HepG2 (cell line): ENCODE measurements at regions not wholly inside any gene's neighbourhood (a gene's known extent, or its start where the extent isn't known, plus 50 kb on each side); places are given as distances from the start of the nearest gene placed in this dataset.

ENCODE experiments used
- ATAC-seq: fragments of 200-7000 bp; cut with Tn5 transposase; 3 replicates; pipeline ENCODE4 v1.9.1; 2020; ENCODE audit warnings: mild to moderate bottlenecking, moderate library complexity
- BruUV-seq: library from RNA; stranded (reverse); fragments of 400-500 nt; replicated peaks from 2 replicates; lab custom pipeline; 2021; lab: Mats Ljungman, UMichigan
- CTCF ChIA-PET: fragments of 300-600 bp; formaldehyde crosslinking; extraction: SDS; loops from one replicate; lab custom pipeline; 2021; ENCODE audit warnings: low total read pairs, inconsistent platforms, low intra/inter-chr PET ratio; lab: Yijun Ruan, JAX
- POLR2A ChIA-PET: fragments of 350-600 bp; sonication (Branson Sonifier 250); formaldehyde crosslinking; loops from one replicate; lab custom pipeline; 2020; ENCODE audit warnings: antibody characterized with exemption, inconsistent platforms; lab: Yijun Ruan, JAX
- DNase-seq: peaks from one replicate; pipeline ENCODE4 v3.0.0-alpha.2; 2015; ENCODE audit warnings: low spot score
- FAIRE-seq: peaks from 3 replicates; lab custom pipeline; 2011; peaks lifted over from hg19 to GRCh38; lab: Jason Lieb, UNC
- H2AFZ ChIP-seq: one replicate; pipeline ENCODE4 v1.6.1; 2011; ENCODE audit warnings: low read length, inconsistent platforms
- H3K27ac ChIP-seq: fragments of 300-600 bp; 3 replicates; pipeline ENCODE4 v1.8.0; 2011; ENCODE audit warnings: mixed run types, mild to moderate bottlenecking, mixed read lengths, low read length, inconsistent platforms; ENCODE audit not compliant: insufficient read depth; ENCODE audit errors: extremely low read length
- H3K27me3 ChIP-seq, 2 experiments: fragments of 200-600 bp in 1 of 2; 2 replicates in 1 of 2; 3 replicates in 1 of 2; pipeline versions ENCODE4 v1.6.0 to v1.8.0; 2011; ENCODE audit warnings: low read length in 2 of 2, mild to moderate bottlenecking in 2 of 2, moderate library complexity in 2 of 2, inconsistent platforms in 1 of 2; ENCODE audit not compliant: insufficient read depth in 2 of 2, control insufficient read depth in 1 of 2
- H3K36me3 ChIP-seq, 2 experiments: fragments of 200-600 bp in 1 of 2; replicated peaks in 1 of 2; 2 replicates in 1 of 2; 3 replicates in 1 of 2; pipeline versions ENCODE4 v1.5.1 to v1.8.0; 2011; ENCODE audit warnings: low read length in 2 of 2, inconsistent platforms in 1 of 2; ENCODE audit not compliant: insufficient read depth in 2 of 2, control insufficient read depth in 1 of 2
- H3K4me1 ChIP-seq: 2 replicates; pipeline ENCODE4 v1.5.1; 2012; ENCODE audit warnings: low read length, inconsistent platforms; ENCODE audit not compliant: insufficient read depth
- H3K4me2 ChIP-seq: 2 replicates; pipeline ENCODE4 v1.6.0; 2011; ENCODE audit warnings: low read depth, low read length, inconsistent platforms
- H3K4me3 ChIP-seq, 3 experiments: fragments of 200-600 bp in 1 of 3; sonication (generic), shearing (Covaris generic) in 1 of 3; replicated peaks in 1 of 3; 2 replicates each; pipeline ENCODE4 v1.5.1; 2011 to 2016; ENCODE audit warnings: low read length in 3 of 3, inconsistent platforms in 2 of 3, low read depth in 2 of 3, mild to moderate bottlenecking in 2 of 3, control low read depth in 1 of 3, mixed read lengths in 1 of 3; ENCODE audit not compliant: insufficient read depth in 1 of 3
- H3K79me2 ChIP-seq: one replicate; pipeline ENCODE4 v1.6.1; 2011; ENCODE audit warnings: low read length, inconsistent platforms; ENCODE audit not compliant: insufficient read depth
- H3K9ac ChIP-seq: 2 replicates; pipeline ENCODE4 v1.6.0; 2011; ENCODE audit warnings: mild to moderate bottlenecking, low read depth, low read length, inconsistent platforms; ENCODE audit not compliant: insufficient read depth
- H3K9me3 ChIP-seq: 2 replicates; pipeline ENCODE4 v1.5.1; 2012; ENCODE audit warnings: mild to moderate bottlenecking, low read length
- H4K20me1 ChIP-seq: 2 replicates; pipeline ENCODE4 v1.6.0; 2011; ENCODE audit warnings: inconsistent platforms, mild to moderate bottlenecking, low read length, moderate library complexity; ENCODE audit not compliant: insufficient read depth
- AHR ChIP-seq: IDR thresholded peaks from 2 replicates; pipeline ENCODE4 v1.6.1; 2018; ENCODE audit warnings: missing genetic modification reagents, missing compliant biosample characterization
- BCL3 ChIP-seq: sonication (generic); formaldehyde crosslinking; IDR thresholded peaks from 2 replicates; pipeline ENCODE4 v1.5.1; 2020; ENCODE audit warnings: mild to moderate bottlenecking, missing genetic modification reagents, moderate library complexity
- CHD2 ChIP-seq: IDR thresholded peaks from 2 replicates; pipeline ENCODE4 v1.6.1; 2011; ENCODE audit warnings: low read depth, low read length, improper control_type of control experiment
- E2F1 ChIP-seq: sonication (generic); formaldehyde crosslinking; IDR thresholded peaks from 2 replicates; pipeline ENCODE4 v1.5.0; 2020; ENCODE audit warnings: missing genetic modification reagents
- FOXK1 ChIP-seq: sonication (generic); formaldehyde crosslinking; IDR thresholded peaks from 2 replicates; pipeline ENCODE4 v1.4.0; 2020; ENCODE audit warnings: low read depth, missing genetic modification reagents, borderline replicate concordance
- GATAD2A ChIP-seq: IDR thresholded peaks from 2 replicates; pipeline ENCODE4 v1.6.1; 2016
- GPN1 ChIP-seq: sonication (generic); formaldehyde crosslinking; IDR thresholded peaks from 2 replicates; pipeline ENCODE4 v1.5.1; 2020; ENCODE audit warnings: missing genetic modification reagents, borderline replicate concordance
- HNF4A ChIP-seq: sonication (generic); formaldehyde crosslinking; IDR thresholded peaks from 2 replicates; pipeline ENCODE4 v1.4.0; 2020; ENCODE audit warnings: missing genetic modification reagents
- IKZF1 ChIP-seq: fragments of 450-650 bp; IDR thresholded peaks from 2 replicates; pipeline ENCODE4 v1.7.1; 2016
- KDM5B ChIP-seq: sonication (generic); formaldehyde crosslinking; IDR thresholded peaks from 2 replicates; pipeline ENCODE4 v1.4.0; 2020; ENCODE audit warnings: missing genetic modification reagents, mild to moderate bottlenecking, borderline replicate concordance
- MBD4 ChIP-seq: IDR thresholded peaks from 2 replicates; pipeline ENCODE4 v1.6.1; 2012; ENCODE audit warnings: low read length, inconsistent platforms, borderline replicate concordance
- MLXIP ChIP-seq: sonication (generic); formaldehyde crosslinking; IDR thresholded peaks from 2 replicates; pipeline ENCODE4 v1.9.0; 2021; ENCODE audit warnings: missing genetic modification reagents, borderline replicate concordance
- RNF2 ChIP-seq: fragments of 450-650 bp; conservative IDR thresholded peaks from 2 replicates; pipeline ENCODE4 v1.6.1; 2016; ENCODE audit warnings: low read depth
- SALL1 ChIP-seq: sonication (generic); formaldehyde crosslinking; IDR thresholded peaks from 2 replicates; pipeline ENCODE4 v1.8.0; 2022; ENCODE audit warnings: mild to moderate bottlenecking, missing genetic modification reagents
- UBTF ChIP-seq: sonication (generic); formaldehyde crosslinking; IDR thresholded peaks from 2 replicates; pipeline ENCODE4 v1.4.0; 2020; ENCODE audit warnings: mild to moderate bottlenecking, missing genetic modification reagents
- ZNF792 ChIP-seq: IDR thresholded peaks from 2 replicates; pipeline ENCODE4 v1.6.1; 2016
- WGBS: methylation state at CpG from one replicate; pipeline ENCODE4 v1.1.6; 2017; ENCODE audit warnings: low lambda C conversion rate; 5-methylcytosine and 5-hydroxymethylcytosine counted together
- in situ Hi-C: cut with HindIII; loops from 2 replicates; pipeline ENCODE4 v1.10.0; 2017; ENCODE audit warnings: low pct_unique_long_range_greater_than_20kb; ENCODE audit not compliant: extremely low pct_ligation_motif_present
- intact Hi-C: fragments of 100-400 bp; cut with micrococcal nuclease; formaldehyde crosslinking; loops from one replicate; pipeline ENCODE4 v1.10.0; 2022; ENCODE audit not compliant: unreplicated experiment
- TF ChIP-seq, protein P1 (sequence below): sonication (generic); formaldehyde crosslinking; IDR thresholded peaks from 2 replicates; pipeline ENCODE4 v1.8.1; 2023; ENCODE audit warnings: mild to moderate bottlenecking, missing genetic modification reagents

- no peak for FAIRE-seq
- POLR2A ChIA-PET: interaction anchor here (0.9 kb wide), 1 partner anchor 24 kb away, joined by 3 read pairs; no protein-coding TSS in a partner anchor
- Histone ChIP-seq H3K4me1 (peaks cover 17% of the 10 kb centered on the region), H3K9ac (no peak overlapping the region), H3K27ac (no peak overlapping the region), H3K79me2 (no peaks in the 10 kb centered on the region), H3K4me2 (0 out of 2 replicates have a peak overlapping the region, but pooled peaks have one; percentile 2), H4K20me1 (no peaks in the 10 kb centered on the region), H3K27me3 (no peaks in the 10 kb centered on the region; a peak in 1 of 5 replicates), H3K4me3 (no peak overlapping the region), H3K36me3 (no peaks in the 10 kb centered on the region), H2AFZ (peak overlapping the region; percentile 19), H3K9me3 (no peaks in the 10 kb centered on the region)
- WGBS: 42% methylated on average over 7 of the region's 9 CpGs
- ATAC-seq: no peak
- no TSS peak for BruUV-seq
- in situ Hi-C loops: no loop called here
- CTCF ChIA-PET: no interaction called here
- DNase-seq: no peak
- intact Hi-C loops: no loop called here
- no peak for TF ChIP-seq UBTF (CRISPR knock-in tag)
- no peak for TF ChIP-seq MBD4
- no peak for TF ChIP-seq BCL3 (CRISPR knock-in tag)
- no peak for TF ChIP-seq ZNF792 (CRISPR knock-in tag)
- no peak for TF ChIP-seq CHD2
- no peak for TF ChIP-seq AHR (CRISPR knock-in tag)
- TF ChIP-seq GPN1 (CRISPR knock-in tag): no peak
- no peak for TF ChIP-seq FOXK1
- TF ChIP-seq IKZF1: no peak
- no peak for TF ChIP-seq KDM5B (CRISPR knock-in tag)
- no peak for TF ChIP-seq MLXIP (CRISPR knock-in tag)
- no peak for TF ChIP-seq SALL1 (CRISPR knock-in tag)
- no peak for TF ChIP-seq HNF4A (CRISPR knock-in tag)
- TF ChIP-seq, protein P1, sequence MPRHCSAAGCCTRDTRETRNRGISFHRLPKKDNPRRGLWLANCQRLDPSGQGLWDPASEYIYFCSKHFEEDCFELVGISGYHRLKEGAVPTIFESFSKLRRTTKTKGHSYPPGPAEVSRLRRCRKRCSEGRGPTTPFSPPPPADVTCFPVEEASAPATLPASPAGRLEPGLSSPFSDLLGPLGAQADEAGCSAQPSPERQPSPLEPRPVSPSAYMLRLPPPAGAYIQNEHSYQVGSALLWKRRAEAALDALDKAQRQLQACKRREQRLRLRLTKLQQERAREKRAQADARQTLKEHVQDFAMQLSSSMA (CRISPR knock-in tag): no peak
- no peak for TF ChIP-seq RNF2
- TF ChIP-seq GATAD2A (CRISPR knock-in tag): no peak
- no peak for TF ChIP-seq E2F1 (CRISPR knock-in tag)
Measured at GRCh38 chr12:93061473-93062419, 132.7 kb upstream of the EEA1 start.
